ENCODE measurements at regions not wholly inside any gene's neighbourhood (a gene's known extent, or its start where the extent isn't known, plus 50 kb on each side); places are given as distances from the start of the nearest gene placed in this dataset.
"Not testable (repeated sequence)": the region's sequence is repeated elsewhere in the genome, so short reads cannot be mapped to it uniquely, and the experiment has no call there.

- no peak for DNase-seq (ENCODE audit: low read depth)
Observed at GRCh38 chr17:79560527-79560926, 50.3 kb downstream of the RBFOX3 start.

- no peak for DNase-seq (ENCODE audit: low read depth)
Observed at GRCh38 chr17:79559111-79559887, 51.6 kb downstream of the RBFOX3 start.

DNA sequence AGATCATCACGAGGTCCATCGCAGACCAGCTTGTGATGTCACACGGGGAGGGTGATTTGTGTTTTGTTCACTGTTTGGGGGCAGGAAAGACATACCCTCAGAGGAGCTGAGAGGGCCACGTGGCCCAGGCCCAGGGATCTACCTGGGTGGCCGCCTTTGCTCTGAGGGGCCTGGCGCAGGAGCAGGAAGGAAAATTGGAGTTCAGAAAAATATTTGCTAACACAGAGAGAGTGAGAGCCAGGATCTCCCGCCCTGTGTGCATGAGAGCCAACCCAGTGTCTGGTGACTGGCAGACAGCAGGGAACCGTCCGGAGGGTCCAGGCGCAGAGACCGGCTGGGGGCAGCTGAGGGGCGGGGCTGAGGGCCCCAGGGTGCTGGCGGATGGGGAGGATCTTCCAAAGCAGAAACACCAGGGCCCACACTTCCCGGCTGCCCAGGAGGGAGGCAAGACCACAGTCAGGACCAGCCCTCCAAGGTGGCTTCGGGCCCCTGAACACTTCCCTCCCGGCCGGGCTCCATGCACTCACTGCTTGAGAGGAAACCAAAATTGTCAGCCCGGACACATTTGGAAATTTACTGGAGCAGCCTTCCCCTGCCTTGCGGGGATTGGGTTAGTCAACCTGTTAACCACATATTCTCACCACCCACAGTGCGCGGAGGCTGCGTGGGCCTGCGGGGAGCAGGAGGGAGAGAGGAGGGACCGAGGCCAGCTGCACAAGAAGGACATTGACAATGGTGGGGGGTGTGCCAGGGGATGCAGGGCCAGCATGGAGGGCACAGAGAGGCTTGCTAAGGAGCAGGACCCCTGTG is 52.6 kb downstream of the RBFOX3 start:
- no peak for DNase-seq (ENCODE audit: low read depth)

GRCh38 chr17:79557276-79558090 is 53.4 kb downstream of the RBFOX3 start:
- DNase-seq (ENCODE audit: low read depth), result no peak

GRCh38 chr17:79556271-79556670 is 54.6 kb downstream of the RBFOX3 start:
- DNase-seq (ENCODE audit: low read depth), result no peak

DNA sequence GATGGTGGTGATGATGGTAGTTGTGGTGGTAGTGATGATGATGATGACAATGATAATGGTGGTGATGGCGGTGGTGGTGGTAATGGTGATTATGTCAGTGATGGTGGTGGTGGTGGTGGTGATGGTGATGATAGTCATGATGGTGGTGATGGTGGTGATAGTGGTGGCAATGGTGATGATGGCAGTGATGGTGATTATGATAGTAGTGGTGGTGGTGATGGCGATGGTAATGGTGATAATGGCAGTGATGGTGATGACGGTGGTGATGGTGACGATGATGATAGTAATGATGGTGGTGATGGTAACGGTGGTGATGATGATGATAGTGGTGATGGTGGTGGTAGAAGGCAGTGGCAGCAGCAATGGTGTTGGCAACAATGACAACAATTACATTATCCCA is 55.3 kb downstream of the RBFOX3 start:
- no peak for DNase-seq (ENCODE audit: low read depth)

- not testable (repeated sequence) for DNase-seq (ENCODE audit: low read depth)
Observed at GRCh38 chr17:79554346-79554745, 56.5 kb downstream of the RBFOX3 start.

GRCh38 chr17:79552824-79553223 is 58.0 kb downstream of the RBFOX3 start:
- DNase-seq (ENCODE audit: low read depth), result no peak

DNA sequence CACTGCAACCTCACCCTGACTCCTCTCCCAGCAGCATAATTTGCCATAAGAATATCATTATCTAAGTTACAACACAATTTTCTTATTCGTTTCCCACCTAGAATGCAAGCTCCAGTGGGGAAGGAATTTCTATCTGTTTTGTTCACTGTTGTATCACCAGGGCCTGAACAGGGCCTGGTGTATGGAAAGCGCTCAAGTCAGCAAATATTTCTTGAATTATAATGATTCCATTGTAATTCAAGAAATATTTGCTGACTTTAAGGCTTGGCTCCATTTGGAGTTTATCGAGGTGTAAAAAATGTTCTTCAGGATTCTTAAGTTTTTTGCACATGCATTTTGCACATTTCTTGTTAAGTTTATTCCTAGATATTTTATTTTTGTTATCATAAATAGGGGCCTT is 58.4 kb downstream of the RBFOX3 start:
- no peak for DNase-seq (ENCODE audit: low read depth)

DNA sequence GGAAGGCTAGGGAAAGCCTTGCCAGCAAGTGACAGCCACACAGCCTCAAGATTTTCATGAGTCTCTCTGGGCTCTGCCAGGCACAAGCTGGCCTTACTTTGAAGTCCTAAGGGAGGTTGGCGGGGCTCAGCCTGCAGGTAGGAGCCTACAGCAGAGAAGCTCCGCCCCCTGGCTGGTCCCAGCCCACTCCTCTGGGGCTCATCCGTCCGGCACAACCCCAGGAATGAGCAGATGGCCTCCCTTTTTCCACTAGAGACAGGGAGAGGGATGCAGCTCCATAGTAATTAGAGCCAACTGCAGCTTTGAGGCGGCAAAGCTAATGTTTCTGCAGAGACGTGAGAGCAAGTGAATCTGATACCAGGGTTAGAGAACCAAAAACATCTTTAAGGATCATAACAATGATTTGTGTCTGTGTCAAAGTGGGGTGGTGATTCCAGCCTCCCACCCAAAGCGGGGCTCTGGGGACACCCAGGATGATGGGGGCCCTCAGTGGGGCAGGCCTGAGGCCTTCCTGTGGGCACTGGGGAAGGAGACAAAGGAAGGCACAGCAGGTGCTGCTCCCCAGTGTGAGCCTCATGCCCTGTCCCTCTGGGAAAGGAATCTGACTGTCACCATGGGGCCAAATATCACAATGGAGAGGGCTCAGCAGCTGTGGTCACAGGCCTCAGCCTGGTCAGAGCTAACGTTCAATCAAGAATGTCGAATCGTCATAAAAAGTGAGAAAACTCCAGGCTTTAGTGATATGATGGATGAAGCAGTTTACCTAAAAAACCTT is 61.5 kb downstream of the RBFOX3 start:
- DNase-seq (ENCODE audit: low read depth), result no peak

DNA sequence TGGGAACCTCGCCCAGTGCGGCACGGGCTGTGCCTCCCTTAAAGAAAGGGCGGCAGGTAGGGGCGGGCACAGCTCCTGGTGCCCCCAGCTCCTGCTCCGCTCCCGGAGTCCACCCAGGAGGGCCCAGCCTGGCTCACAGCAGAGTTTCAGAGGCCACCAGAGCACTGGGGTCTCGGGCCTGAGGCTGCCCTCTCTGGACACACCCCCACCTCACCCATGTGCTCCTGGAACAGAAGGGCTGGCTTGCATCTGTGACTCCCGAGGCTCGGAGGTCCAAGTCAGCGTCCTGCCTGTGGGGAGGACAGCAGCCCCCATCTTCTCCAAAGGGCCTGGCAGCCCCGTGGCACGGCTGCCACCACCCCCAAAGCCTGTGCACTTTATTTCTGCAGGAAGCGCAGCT is 62.7 kb downstream of the RBFOX3 start:
- no peak for DNase-seq (ENCODE audit: low read depth)

GRCh38 chr17:79547586-79547985 is 63.3 kb downstream of the RBFOX3 start:
- DNase-seq (ENCODE audit: low read depth), result no peak

DNA sequence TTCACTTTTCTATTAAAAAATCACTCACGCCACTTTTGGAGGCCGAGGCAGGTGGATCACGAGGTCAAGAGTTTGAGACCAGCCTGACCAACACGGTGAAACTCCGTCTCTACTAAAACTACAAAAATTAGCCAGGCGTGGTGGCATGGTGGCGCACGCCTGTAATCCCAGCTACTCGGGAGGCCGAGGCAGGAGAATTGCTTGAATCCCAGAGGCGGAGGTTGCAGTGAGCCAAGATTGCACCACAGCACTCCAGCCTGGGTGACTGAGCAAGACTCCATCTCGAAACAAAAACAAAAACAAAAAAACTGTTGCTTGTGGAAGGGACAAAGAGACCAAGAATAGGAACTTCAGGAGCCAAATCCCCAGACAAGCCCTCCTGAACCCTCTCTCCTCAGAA is 63.7 kb downstream of the RBFOX3 start:
- not testable (repeated sequence) for DNase-seq (ENCODE audit: low read depth)

DNA sequence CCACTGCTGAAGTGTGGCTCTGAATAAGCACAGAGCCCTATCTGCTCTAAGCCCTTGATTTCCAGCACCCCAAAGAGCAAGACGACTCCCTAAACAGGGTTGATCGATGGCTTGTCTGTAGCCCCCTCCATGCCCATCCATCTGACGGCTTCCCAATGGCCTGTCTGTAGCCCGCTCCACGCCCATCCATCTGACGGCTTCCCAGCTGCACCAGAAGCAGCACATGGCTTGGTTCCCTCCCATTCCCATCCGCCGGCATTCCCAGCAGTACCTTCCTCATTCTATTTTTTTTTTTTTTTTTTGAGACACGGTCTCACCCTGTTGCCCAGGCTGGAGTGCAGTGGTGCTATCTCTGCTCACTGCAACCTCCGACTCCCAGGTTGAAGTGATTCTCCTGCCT is 64.5 kb downstream of the RBFOX3 start:
- DNase-seq (ENCODE audit: low read depth), result no peak

DNA sequence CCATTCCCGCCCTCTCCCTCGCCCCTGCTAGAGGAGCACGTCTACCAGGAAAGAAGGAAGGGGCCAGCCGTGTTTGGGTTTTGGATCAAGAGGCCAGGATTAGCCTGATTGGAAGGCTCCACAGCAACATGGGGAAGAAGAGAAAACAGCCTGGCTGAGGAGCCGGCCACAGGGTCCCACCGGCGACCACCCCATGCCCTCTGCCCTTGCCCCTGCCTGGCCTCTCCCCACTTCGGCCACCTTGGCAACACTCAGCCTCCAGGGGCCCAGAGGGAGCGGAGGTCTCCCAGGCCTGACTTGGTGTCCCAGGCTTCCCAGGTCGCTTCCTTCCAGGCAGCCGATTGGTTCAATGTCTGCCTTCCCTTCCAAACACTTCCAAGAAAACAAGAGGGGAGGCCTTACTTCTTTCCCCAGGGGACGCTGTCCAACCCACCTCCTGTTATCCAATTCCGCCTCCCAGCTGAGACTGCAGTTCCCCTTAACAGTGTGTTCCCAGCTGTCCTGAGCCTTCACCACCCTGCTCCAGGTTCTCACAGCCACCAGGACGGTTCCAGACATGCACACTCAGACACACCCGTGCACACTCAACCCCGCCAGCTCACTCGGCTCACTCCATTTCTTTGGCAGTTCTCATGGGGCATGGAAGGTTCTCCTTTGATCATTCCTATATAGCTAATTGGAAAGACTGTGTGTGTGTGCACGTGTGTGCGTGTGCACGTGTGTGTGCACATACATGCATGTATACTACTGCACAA is 65.4 kb downstream of the RBFOX3 start:
- DNase-seq (ENCODE audit: low read depth), result no peak

DNA sequence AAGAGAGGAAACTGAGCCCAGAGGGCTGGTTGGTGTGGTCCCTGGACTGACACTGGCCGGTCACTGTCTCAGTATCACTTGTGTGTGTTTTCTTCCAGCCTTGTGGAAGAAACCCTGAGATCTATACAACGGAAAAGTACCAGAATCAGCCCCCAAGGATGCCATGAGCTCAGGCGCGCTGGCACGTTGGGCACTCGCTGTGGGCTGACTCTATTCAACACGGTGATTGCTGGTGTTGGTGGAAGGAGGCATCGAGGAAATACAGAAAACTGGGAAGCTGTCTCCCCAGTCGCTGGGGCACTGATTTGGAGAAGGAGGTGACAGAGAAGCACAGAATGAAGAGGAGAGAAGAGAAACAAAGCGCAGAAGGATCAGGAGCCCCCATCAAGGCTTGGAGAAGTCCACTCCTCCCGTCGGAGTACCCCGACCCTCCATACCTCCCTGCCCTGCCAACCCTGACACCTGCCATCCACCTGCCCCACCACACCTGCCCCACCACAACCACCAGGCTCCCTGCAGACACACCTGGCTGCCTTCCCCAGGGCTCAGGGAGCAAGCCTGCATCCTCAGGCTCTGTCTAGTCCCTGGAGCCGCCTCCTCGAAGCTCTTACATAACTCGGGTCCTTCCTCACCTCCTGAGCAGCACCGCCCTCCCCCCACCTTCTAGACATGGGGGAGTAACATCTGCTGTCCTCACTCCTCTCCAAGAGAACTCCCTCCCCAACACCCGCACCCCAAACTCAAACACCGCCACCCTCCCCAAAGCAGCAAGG is 66.5 kb downstream of the RBFOX3 start:
- no peak for DNase-seq (ENCODE audit: low read depth)

DNA sequence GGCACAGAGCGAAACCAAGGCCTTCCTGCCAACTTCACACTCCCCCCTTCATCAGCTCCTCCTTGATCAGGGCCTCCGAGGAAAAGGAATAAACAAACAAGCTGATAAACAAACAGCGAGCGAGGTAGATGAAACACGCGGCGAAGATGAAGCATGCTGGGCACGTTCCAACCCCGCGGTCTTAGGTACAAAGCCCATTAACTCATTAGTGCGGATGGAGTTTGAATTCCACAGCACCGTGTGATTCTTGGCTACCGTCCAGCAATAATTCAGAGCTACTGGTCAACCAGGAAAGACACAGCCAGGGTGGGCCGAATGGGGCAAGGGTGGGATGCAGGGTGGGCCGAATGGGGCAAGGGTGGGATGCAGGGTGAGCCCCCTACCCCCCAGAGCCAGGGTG is 67.3 kb downstream of the RBFOX3 start:
- DNase-seq (ENCODE audit: low read depth), result no peak

DNA sequence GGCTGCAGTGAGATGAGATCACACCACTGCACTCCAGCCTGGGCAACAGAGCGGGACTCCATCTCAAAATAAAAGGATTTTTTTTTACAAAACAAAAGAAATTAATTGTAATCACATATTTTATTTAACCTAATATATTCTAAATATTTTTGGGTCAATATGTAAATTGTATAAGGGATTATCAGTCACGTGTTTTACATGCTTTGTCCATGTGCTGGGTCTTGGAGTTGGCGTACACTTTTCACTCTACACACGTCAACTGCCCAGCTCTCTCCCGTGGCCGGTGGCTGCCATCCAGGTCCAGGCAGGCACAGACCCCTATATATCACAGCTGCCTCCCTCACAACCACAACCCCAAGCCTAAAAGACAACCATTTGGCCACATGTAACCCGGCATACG is 68.1 kb downstream of the RBFOX3 start:
- DNase-seq (ENCODE audit: low read depth), result no peak

GRCh38 chr17:79541056-79541850 is 69.6 kb downstream of the RBFOX3 start:
- no peak for DNase-seq (ENCODE audit: low read depth)

Measured in activated T-helper 1 cell treated with Interleukin-2 at 50 U/mL for 16 hours (primary cell).